GM12878 (cell line): ENCODE measurements at regions not wholly inside any gene's neighbourhood (a gene's known extent, or its start where the extent isn't known, plus 50 kb on each side); places are given as distances from the start of the nearest gene placed in this dataset.

Experiments used
- ATAC-seq: fragments of 200-7000 bp; cut with Tn5 transposase; 3 replicates; pipeline ENCODE4 v1.9.1; 2020; ENCODE audit warnings: mild to moderate bottlenecking, moderate library complexity
- BruUV-seq: library from RNA; stranded (reverse); fragments of 400-500 nt; replicated peaks from 2 replicates; lab custom pipeline; 2021; lab: Mats Ljungman, UMichigan
- CTCF ChIA-PET: fragments of 300-600 bp; sonication (Branson Sonifier 250); formaldehyde crosslinking; extraction: SDS; loops from one replicate; lab custom pipeline; 2021; ENCODE audit warnings: inconsistent platforms; lab: Yijun Ruan, JAX
- POLR2A ChIA-PET: fragments of 350-600 bp; formaldehyde crosslinking; extraction: SDS; loops from one replicate; lab custom pipeline; 2021; ENCODE audit warnings: inconsistent platforms; lab: Charles Lee
- RAD21 ChIA-PET: fragments of 300-600 bp; sonication (Branson Sonifier 250); formaldehyde crosslinking; loops from one replicate; lab custom pipeline; 2023; ENCODE audit warnings: antibody characterized with exemption; ENCODE audit not compliant: unreplicated experiment; lab: Charles Lee
- SMC1A ChIA-PET: fragments of 300-600 bp; sonication (Branson Sonifier 250); formaldehyde crosslinking; loops from one replicate; lab custom pipeline; 2023; ENCODE audit not compliant: unreplicated experiment, uncharacterized antibody; lab: Charles Lee
- DNase-seq: peaks from one replicate; pipeline ENCODE4 v3.0.0-alpha.2; 2011; ENCODE audit warnings: low read depth, low spot score
- FAIRE-seq: peaks from 3 replicates; lab custom pipeline; 2011; peaks lifted over from hg19 to GRCh38; lab: Jason Lieb, UNC
- H2AFZ ChIP-seq: 2 replicates; pipeline ENCODE4 v1.6.0; 2011; ENCODE audit warnings: low read depth, low read length, control low read depth; ENCODE audit not compliant: control insufficient read depth
- H3K27ac ChIP-seq: 2 replicates; pipeline ENCODE4 v1.5.1; 2011; ENCODE audit warnings: control low read depth; ENCODE audit not compliant: control insufficient read depth, insufficient read depth
- H3K27me3 ChIP-seq, 2 experiments: replicated peaks in 1 of 2; 2 replicates each; pipeline versions ENCODE4 v1.6.0 to v1.6.1; 2011; ENCODE audit warnings: low read length in 1 of 2; ENCODE audit not compliant: control insufficient read depth in 2 of 2, insufficient read depth in 2 of 2
- H3K36me3 ChIP-seq, 2 experiments: 2 replicates each; pipeline ENCODE4 v1.5.1; 2011; ENCODE audit warnings: low read length in 1 of 2; ENCODE audit not compliant: control insufficient read depth in 2 of 2, insufficient read depth in 2 of 2
- H3K4me1 ChIP-seq: 2 replicates; pipeline ENCODE4 v1.6.1; 2011; ENCODE audit warnings: mild to moderate bottlenecking, low read length, moderate library complexity, mixed read lengths; ENCODE audit not compliant: control insufficient read depth, insufficient read depth
- H3K4me2 ChIP-seq: 2 replicates; pipeline ENCODE4 v1.6.0; 2011; ENCODE audit warnings: control low read depth; ENCODE audit not compliant: control insufficient read depth, insufficient read depth
- H3K4me3 ChIP-seq: fragments of 200-600 bp; sonication (generic); 2 replicates; pipeline ENCODE4 v1.5.1; 2016
- H3K79me2 ChIP-seq: 2 replicates; pipeline ENCODE4 v1.6.0; 2011; ENCODE audit warnings: low read length; ENCODE audit not compliant: control insufficient read depth, insufficient read depth
- H3K9ac ChIP-seq: 2 replicates; pipeline ENCODE4 v1.8.0; 2011; ENCODE audit warnings: low read length, control low read depth, mixed read lengths; ENCODE audit not compliant: control insufficient read depth, insufficient read depth
- H3K9me3 ChIP-seq: replicated peaks from 3 replicates; pipeline ENCODE4 v1.5.1; 2011; ENCODE audit warnings: mild to moderate bottlenecking, low read length; ENCODE audit not compliant: control insufficient read depth, insufficient read depth
- H4K20me1 ChIP-seq: 2 replicates; pipeline ENCODE4 v1.6.0; 2011; ENCODE audit not compliant: control insufficient read depth, insufficient read depth
- ZBED1 ChIP-seq: IDR thresholded peaks from 2 replicates; pipeline ENCODE4 v1.6.1; 2016; ENCODE audit warnings: borderline replicate concordance
- WGBS: methylation state at CpG from one replicate; pipeline ENCODE4 v1.1.6; 2016; ENCODE audit warnings: low lambda C conversion rate; ENCODE audit not compliant: insufficient replicate concordance, insufficient coverage; ENCODE audit errors: missing lambda C conversion rate; 5-methylcytosine and 5-hydroxymethylcytosine counted together
- in situ Hi-C: fragments of 300-500 bp; cut with MboI; formaldehyde crosslinking; loops from 9 replicates; pipeline ENCODE4 v1.14.3; 2018; ENCODE audit warnings: mixed read lengths
- intact Hi-C: fragments of 100-400 bp; cut with micrococcal nuclease; formaldehyde crosslinking; loops from one replicate; pipeline ENCODE4 v1.14.2; 2022; ENCODE audit not compliant: unreplicated experiment
- TF ChIP-seq, protein P1 (sequence below): fragments of 450-650 bp; IDR thresholded peaks from 2 replicates; pipeline ENCODE4 v1.6.1; 2014; ENCODE audit warnings: mild to moderate bottlenecking
- TF ChIP-seq, protein P2 (sequence below): fragments of 450-650 bp; IDR thresholded peaks from 2 replicates; pipeline ENCODE4 v1.6.1; 2017; ENCODE audit warnings: mild to moderate bottlenecking, moderate library complexity

DNA sequence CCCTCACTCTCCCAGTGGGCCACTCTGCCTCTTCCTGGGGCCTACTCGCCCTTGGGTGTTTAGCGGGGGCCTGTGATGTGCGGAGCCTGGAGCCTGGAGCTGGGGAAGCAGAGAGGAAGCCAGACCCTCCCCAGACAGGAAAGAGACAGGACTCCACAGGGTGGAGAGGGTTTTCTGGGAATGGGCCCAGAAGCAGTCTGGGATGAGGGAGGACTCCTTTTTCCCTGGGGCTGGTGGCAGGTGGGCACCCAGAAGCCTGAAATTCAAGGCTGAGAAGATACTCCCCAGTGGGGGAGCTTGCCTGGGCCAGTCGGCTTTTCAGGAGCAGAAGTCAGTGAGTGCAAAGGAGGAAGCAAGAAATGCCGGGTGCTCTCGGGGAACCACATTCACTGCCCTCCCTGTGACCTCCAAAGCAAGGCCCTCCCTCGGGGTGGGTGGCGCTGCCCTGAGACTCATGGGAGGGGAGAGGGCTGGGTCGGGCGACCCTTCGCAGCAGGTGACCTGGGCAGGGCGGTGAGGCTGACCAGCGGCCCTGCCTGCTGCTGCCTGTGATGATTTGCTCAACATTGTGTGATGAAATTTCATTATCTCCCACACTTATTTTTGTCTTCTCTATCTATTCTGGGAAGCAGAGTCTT, 1377.4 kb downstream of the BRD1 start:
- H3K9ac ChIP-seq: no peak overlapping the region
- CTCF ChIA-PET: no interaction called here
- H3K4me1 ChIP-seq: no peaks in the 10 kb centered on the region
- RAD21 ChIA-PET: no interaction called here
- POLR2A ChIA-PET: no interaction called here
- in situ Hi-C loops: no loop called here
- H3K4me3 ChIP-seq: no peak overlapping the region
- no peak for TF ChIP-seq ZBED1
- TF ChIP-seq, protein P1, sequence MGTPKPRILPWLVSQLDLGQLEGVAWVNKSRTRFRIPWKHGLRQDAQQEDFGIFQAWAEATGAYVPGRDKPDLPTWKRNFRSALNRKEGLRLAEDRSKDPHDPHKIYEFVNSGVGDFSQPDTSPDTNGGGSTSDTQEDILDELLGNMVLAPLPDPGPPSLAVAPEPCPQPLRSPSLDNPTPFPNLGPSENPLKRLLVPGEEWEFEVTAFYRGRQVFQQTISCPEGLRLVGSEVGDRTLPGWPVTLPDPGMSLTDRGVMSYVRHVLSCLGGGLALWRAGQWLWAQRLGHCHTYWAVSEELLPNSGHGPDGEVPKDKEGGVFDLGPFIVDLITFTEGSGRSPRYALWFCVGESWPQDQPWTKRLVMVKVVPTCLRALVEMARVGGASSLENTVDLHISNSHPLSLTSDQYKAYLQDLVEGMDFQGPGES: no peak
- TF ChIP-seq, protein P2, sequence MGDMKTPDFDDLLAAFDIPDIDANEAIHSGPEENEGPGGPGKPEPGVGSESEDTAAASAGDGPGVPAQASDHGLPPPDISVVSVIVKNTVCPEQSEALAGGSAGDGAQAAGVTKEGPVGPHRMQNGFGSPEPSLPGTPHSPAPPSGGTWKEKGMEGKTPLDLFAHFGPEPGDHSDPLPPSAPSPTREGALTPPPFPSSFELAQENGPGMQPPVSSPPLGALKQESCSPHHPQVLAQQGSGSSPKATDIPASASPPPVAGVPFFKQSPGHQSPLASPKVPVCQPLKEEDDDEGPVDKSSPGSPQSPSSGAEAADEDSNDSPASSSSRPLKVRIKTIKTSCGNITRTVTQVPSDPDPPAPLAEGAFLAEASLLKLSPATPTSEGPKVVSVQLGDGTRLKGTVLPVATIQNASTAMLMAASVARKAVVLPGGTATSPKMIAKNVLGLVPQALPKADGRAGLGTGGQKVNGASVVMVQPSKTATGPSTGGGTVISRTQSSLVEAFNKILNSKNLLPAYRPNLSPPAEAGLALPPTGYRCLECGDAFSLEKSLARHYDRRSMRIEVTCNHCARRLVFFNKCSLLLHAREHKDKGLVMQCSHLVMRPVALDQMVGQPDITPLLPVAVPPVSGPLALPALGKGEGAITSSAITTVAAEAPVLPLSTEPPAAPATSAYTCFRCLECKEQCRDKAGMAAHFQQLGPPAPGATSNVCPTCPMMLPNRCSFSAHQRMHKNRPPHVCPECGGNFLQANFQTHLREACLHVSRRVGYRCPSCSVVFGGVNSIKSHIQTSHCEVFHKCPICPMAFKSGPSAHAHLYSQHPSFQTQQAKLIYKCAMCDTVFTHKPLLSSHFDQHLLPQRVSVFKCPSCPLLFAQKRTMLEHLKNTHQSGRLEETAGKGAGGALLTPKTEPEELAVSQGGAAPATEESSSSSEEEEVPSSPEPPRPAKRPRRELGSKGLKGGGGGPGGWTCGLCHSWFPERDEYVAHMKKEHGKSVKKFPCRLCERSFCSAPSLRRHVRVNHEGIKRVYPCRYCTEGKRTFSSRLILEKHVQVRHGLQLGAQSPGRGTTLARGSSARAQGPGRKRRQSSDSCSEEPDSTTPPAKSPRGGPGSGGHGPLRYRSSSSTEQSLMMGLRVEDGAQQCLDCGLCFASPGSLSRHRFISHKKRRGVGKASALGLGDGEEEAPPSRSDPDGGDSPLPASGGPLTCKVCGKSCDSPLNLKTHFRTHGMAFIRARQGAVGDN: no peak
- TF ChIP-seq, all 136 proteins: peak for 0
- intact Hi-C loops: no loop called here
- Histone ChIP-seq H3K27me3 (no peaks in the 10 kb centered on the region), H3K4me2 (no peak overlapping the region), H3K36me3 (no peaks in the 10 kb centered on the region), H3K27ac (no peak overlapping the region), H3K79me2 (no peaks in the 10 kb centered on the region), H3K9me3 (peaks cover 2% of the 10 kb centered on the region; the same call in 1 of the 3 replicates), H4K20me1 (no peaks in the 10 kb centered on the region), H2AFZ (no peak overlapping the region)
- 39% methylated on average over 12 of the region's 13 CpGs for WGBS
- SMC1A ChIA-PET: no interaction called here
- FAIRE-seq: no peak
- no peak for ATAC-seq
- no peak for DNase-seq
- BruUV-seq: no TSS peak
